IMR-90 (cell line): ENCODE measurements at regions not wholly inside any gene's neighbourhood (a gene's known extent, or its start where the extent isn't known, plus 50 kb on each side); places are given as distances from the start of the nearest gene placed in this dataset.

Experiments
- ATAC-seq: fragments of 200-7000 bp; cut with Tn5 transposase; 2 replicates; pipeline ENCODE4 v1.9.1; 2020; ENCODE audit warnings: low read depth, mild to moderate bottlenecking, moderate library complexity
- BruUV-seq: library from RNA; stranded (reverse); fragments of 400-500 nt; replicated peaks from 2 replicates; lab custom pipeline; 2021; lab: Mats Ljungman, UMichigan
- CTCF ChIA-PET: fragments of 300-600 bp; formaldehyde crosslinking; extraction: SDS; loops from one replicate; lab custom pipeline; 2021; ENCODE audit warnings: antibody characterized with exemption; lab: Yijun Ruan, JAX
- POLR2A ChIA-PET: fragments of 300-600 bp; sonication (Branson Sonifier 250); formaldehyde crosslinking; loops from one replicate; lab custom pipeline; 2022; ENCODE audit warnings: antibody characterized with exemption; ENCODE audit not compliant: unreplicated experiment; lab: Charles Lee
- DNase-seq: peaks from one replicate; pipeline ENCODE4 v3.0.0; 2013
- H2AFZ ChIP-seq: replicated peaks from 2 replicates; pipeline ENCODE3; 2013; ENCODE audit warnings: low read length, mild to moderate bottlenecking; ENCODE audit not compliant: poor library complexity
- H2AK5ac ChIP-seq: 2 replicates; pipeline ENCODE4 v1.6.1; 2013; ENCODE audit warnings: low read depth, low read length, inconsistent platforms
- H2AK9ac ChIP-seq: replicated peaks from 2 replicates; pipeline ENCODE3; 2013; ENCODE audit warnings: mild to moderate bottlenecking, low read depth, low read length, moderate library complexity; ENCODE audit not compliant: poor library complexity
- H2BK120ac ChIP-seq: 2 replicates; pipeline ENCODE4 v1.6.1; 2013; ENCODE audit warnings: low read depth, low read length, inconsistent platforms
- H2BK15ac ChIP-seq: 3 replicates; pipeline ENCODE4 v1.6.1; 2013; ENCODE audit warnings: low read depth, low read length, inconsistent platforms
- H2BK20ac ChIP-seq: 2 replicates; pipeline ENCODE4 v1.6.1; 2013; ENCODE audit warnings: low read depth, mild to moderate bottlenecking, inconsistent platforms, low read length, moderate library complexity
- H2BK5ac ChIP-seq: 2 replicates; pipeline ENCODE4 v1.6.1; 2013; ENCODE audit warnings: mild to moderate bottlenecking, low read depth, low read length, inconsistent platforms; ENCODE audit not compliant: poor library complexity, severe bottlenecking
- H3K14ac ChIP-seq: replicated peaks from 2 replicates; pipeline ENCODE4 v1.6.1; 2013; ENCODE audit warnings: low read depth, low read length, inconsistent platforms
- H3K18ac ChIP-seq: 2 replicates; pipeline ENCODE4 v1.6.1; 2013; ENCODE audit warnings: low read depth, low read length, control low read depth
- H3K23ac ChIP-seq: 2 replicates; pipeline ENCODE4 v1.6.1; 2013; ENCODE audit warnings: low read depth, low read length, inconsistent platforms
- H3K27ac ChIP-seq: 2 replicates; pipeline ENCODE4 v1.5.1; 2013; ENCODE audit warnings: mild to moderate bottlenecking, control low read depth, low read length; ENCODE audit not compliant: insufficient read depth
- H3K27me3 ChIP-seq: 2 replicates; pipeline ENCODE4 v1.6.1; 2013; ENCODE audit warnings: low read length; ENCODE audit not compliant: control insufficient read depth, insufficient read depth
- H3K36me3 ChIP-seq: 2 replicates; pipeline ENCODE4 v1.6.1; 2013; ENCODE audit warnings: low read length, mixed read lengths; ENCODE audit not compliant: control insufficient read depth, insufficient read depth
- H3K4ac ChIP-seq: 2 replicates; pipeline ENCODE4 v1.6.1; 2013; ENCODE audit warnings: low read depth, low read length, inconsistent platforms
- H3K4me1 ChIP-seq: 2 replicates; pipeline ENCODE4 v1.6.1; 2013; ENCODE audit warnings: low read length, mixed read lengths; ENCODE audit not compliant: control insufficient read depth, insufficient read depth
- H3K4me2 ChIP-seq: 2 replicates; pipeline ENCODE4 v1.6.1; 2013; ENCODE audit warnings: low read depth, mild to moderate bottlenecking, control low read depth, low read length, moderate library complexity
- H3K4me3 ChIP-seq: 2 replicates; pipeline ENCODE4 v1.5.1; 2013; ENCODE audit warnings: low read depth, mild to moderate bottlenecking, control low read depth, low read length, moderate library complexity; ENCODE audit not compliant: insufficient read depth
- H3K56ac ChIP-seq: 2 replicates; pipeline ENCODE4 v1.6.1; 2013; ENCODE audit warnings: low read length, inconsistent platforms; ENCODE audit not compliant: insufficient read depth; ENCODE audit errors: extremely low read depth
- H3K79me1 ChIP-seq, 2 experiments: 2 replicates each; pipeline ENCODE4 v1.6.1; 2013; ENCODE audit warnings: low read length in 2 of 2, inconsistent platforms in 1 of 2, low read depth in 1 of 2
- H3K9ac ChIP-seq: 2 replicates; pipeline ENCODE4 v1.6.1; 2013; ENCODE audit warnings: low read depth, low read length, control low read depth
- H3K9me1 ChIP-seq: 2 replicates; pipeline ENCODE4 v1.6.1; 2013; ENCODE audit warnings: low read length, inconsistent platforms; ENCODE audit not compliant: insufficient read depth
- H3K9me3 ChIP-seq: 2 replicates; pipeline ENCODE4 v1.6.1; 2013; ENCODE audit warnings: low read length; ENCODE audit not compliant: control insufficient read depth, insufficient read depth
- H4K20me1 ChIP-seq: 2 replicates; pipeline ENCODE4 v1.6.1; 2013; ENCODE audit warnings: low read length, inconsistent platforms; ENCODE audit not compliant: insufficient read depth
- H4K5ac ChIP-seq: 2 replicates; pipeline ENCODE4 v1.6.1; 2013; ENCODE audit warnings: mild to moderate bottlenecking, low read depth, low read length, control low read depth
- H4K8ac ChIP-seq, 2 experiments: 2 replicates each; pipeline ENCODE4 v1.6.1; 2013; ENCODE audit warnings: low read depth in 2 of 2, low read length in 2 of 2, control low read depth in 1 of 2, inconsistent platforms in 1 of 2
- H4K91ac ChIP-seq: 2 replicates; pipeline ENCODE4 v1.6.1; 2013; ENCODE audit warnings: low read depth, low read length, inconsistent platforms; ENCODE audit not compliant: insufficient read depth
- BHLHE40 ChIP-seq: fragments of 150-350 bp; IDR thresholded peaks from 2 replicates; pipeline ENCODE4 v1.6.1; 2016; ENCODE audit warnings: mild to moderate bottlenecking, low read depth, low read length
- CEBPB ChIP-seq: IDR thresholded peaks from 2 replicates; pipeline ENCODE4 v1.6.1; 2012; ENCODE audit warnings: low read depth, low read length, improper control_type of control experiment
- CHD1 ChIP-seq: IDR thresholded peaks from 2 replicates; pipeline ENCODE4 v1.6.1; 2012; ENCODE audit warnings: low read depth, low read length, improper control_type of control experiment
- CTCF ChIP-seq: conservative IDR thresholded peaks from 2 replicates; pipeline ENCODE4 v1.5.1; 2012; ENCODE audit warnings: mild to moderate bottlenecking, low read depth, low read length, improper control_type of control experiment
- ELK1 ChIP-seq: fragments of 150-350 bp; IDR thresholded peaks from 2 replicates; pipeline ENCODE4 v1.6.1; 2016; ENCODE audit warnings: low read depth, mild to moderate bottlenecking, low read length, moderate library complexity, borderline replicate concordance
- FOS ChIP-seq: fragments of 150-350 bp; IDR thresholded peaks from 2 replicates; pipeline ENCODE4 v1.6.1; 2016; ENCODE audit warnings: low read depth, low read length
- MAFK ChIP-seq: IDR thresholded peaks from 2 replicates; pipeline ENCODE4 v1.6.1; 2012; ENCODE audit warnings: low read depth, low read length, improper control_type of control experiment
- MAZ ChIP-seq: IDR thresholded peaks from 2 replicates; pipeline ENCODE4 v1.6.1; 2012; ENCODE audit warnings: low read depth, mild to moderate bottlenecking, low read length, improper control_type of control experiment, moderate library complexity, borderline replicate concordance
- MXI1 ChIP-seq: IDR thresholded peaks from 2 replicates; pipeline ENCODE4 v1.6.1; 2012; ENCODE audit warnings: low read depth, mild to moderate bottlenecking, low read length, moderate library complexity, borderline replicate concordance
- NFE2L2 ChIP-seq: fragments of 150-350 bp; IDR thresholded peaks from 2 replicates; pipeline ENCODE4 v1.6.1; 2016; ENCODE audit warnings: low read depth, mild to moderate bottlenecking, low read length
- POLR2A ChIP-seq: IDR thresholded peaks from 2 replicates; pipeline ENCODE4 v1.6.1; 2012; ENCODE audit warnings: mild to moderate bottlenecking, low read depth, low read length
- RAD21 ChIP-seq: IDR thresholded peaks from 2 replicates; pipeline ENCODE4 v1.6.1; 2012; ENCODE audit warnings: low read length, improper control_type of control experiment
- RCOR1 ChIP-seq: IDR thresholded peaks from 2 replicates; pipeline ENCODE4 v1.6.1; 2012; ENCODE audit warnings: mild to moderate bottlenecking, low read length, improper control_type of control experiment; ENCODE audit not compliant: insufficient replicate concordance
- RFX5 ChIP-seq: IDR thresholded peaks from 2 replicates; pipeline ENCODE4 v1.8.0; 2012; ENCODE audit warnings: low read depth, mild to moderate bottlenecking, low read length, moderate library complexity
- USF2 ChIP-seq: fragments of 150-350 bp; IDR thresholded peaks from 2 replicates; pipeline ENCODE4 v1.6.1; 2017; ENCODE audit warnings: mild to moderate bottlenecking, antibody characterized with exemption, low read length, low read depth
- WGBS, 2 experiments: methylation state at CpG; one replicate each; pipeline versions ENCODE4 v1.1.5 to v1.1.7; 2013; ENCODE audit warnings: missing lambda C conversion rate in 2 of 2; ENCODE audit not compliant: insufficient read length in 1 of 2; ENCODE audit errors: extremely low coverage in 2 of 2; 5-methylcytosine and 5-hydroxymethylcytosine counted together
- dilution Hi-C: fragments of 300-500 bp; cut with HindIII; formaldehyde crosslinking; loops from one replicate; pipeline ENCODE4 v1.14.3; 2018; ENCODE audit warnings: low sequenced_read_pairs; ENCODE audit not compliant: unreplicated experiment
- in situ Hi-C: fragments of 300-500 bp; cut with MboI; formaldehyde crosslinking; loops from 3 replicates; pipeline ENCODE4 v1.14.3; 2019; ENCODE audit warnings: low sequenced_read_pairs, inconsistent platforms, mixed read lengths
- intact Hi-C: fragments of 100-400 bp; cut with micrococcal nuclease; formaldehyde crosslinking; loops from 2 replicates; pipeline ENCODE4 v1.10.0; 2022

GRCh38 chr17:77778636-77779489 is 179.6 kb upstream of the TNRC6C start:
- Histone ChIP-seq H3K56ac (no peak overlapping the region), H2AK9ac (no peak overlapping the region), H2AFZ (no peak overlapping the region), H3K9me3 (no peaks in the 10 kb centered on the region), H4K20me1 (no peaks in the 10 kb centered on the region), H3K9me1 (no peaks in the 10 kb centered on the region), H3K79me1 (no peaks in the 10 kb centered on the region), H3K4me3 (no peak overlapping the region), H3K36me3 (no peaks in the 10 kb centered on the region), H3K18ac (no peak overlapping the region), H2AK5ac (no peak overlapping the region), H3K9ac (no peak overlapping the region), H3K27me3 (peaks cover 32% of the 10 kb centered on the region), H2BK20ac (no peak overlapping the region), H3K4me2 (no peak overlapping the region), H3K14ac (no peak overlapping the region), H2BK120ac (no peak overlapping the region), H2BK15ac (no peak overlapping the region), H3K4me1 (no peaks in the 10 kb centered on the region), H3K27ac (no peak overlapping the region), H4K5ac (no peak overlapping the region), H3K4ac (no peak overlapping the region), H4K91ac (no peak overlapping the region), H4K8ac (no peak overlapping the region), H3K23ac (no peak overlapping the region), H2BK5ac (no peak overlapping the region)
- DNase-seq = no peak
- in situ Hi-C loops (no loop called here), dilution Hi-C loops (no loop called here), intact Hi-C loops (no loop called here)
- peak; percentile 11; the same call in 1 of the 2 replicates for ATAC-seq
- CTCF ChIA-PET = interaction anchor here (0.6 kb wide), 1 partner anchor 57 kb away, joined by 4 read pairs; no protein-coding TSS in a partner anchor
- WGBS, 2 experiments = 48% methylated on average over 10 of the region's 16 CpGs; no CpG with 5 or more reads in 1 of the 2 experiments
- no TSS peak for BruUV-seq
- POLR2A ChIA-PET = no interaction called here
- TF ChIP-seq USF2 = no peak
- TF ChIP-seq BHLHE40 = no peak
- no peak for TF ChIP-seq CEBPB
- TF ChIP-seq FOS = no peak
- no peak for TF ChIP-seq POLR2A
- no peak for TF ChIP-seq CHD1
- TF ChIP-seq MAFK = no peak
- TF ChIP-seq MXI1 = no peak
- TF ChIP-seq RAD21 = no peak
- TF ChIP-seq ELK1 = no peak
- TF ChIP-seq NFE2L2 = no peak
- no peak for TF ChIP-seq RCOR1
- TF ChIP-seq CTCF = no peak
- no peak for TF ChIP-seq RFX5
- TF ChIP-seq MAZ = no peak
